IMR-90 (cell line): ENCODE measurements at regions not wholly inside any gene's neighbourhood (a gene's known extent, or its start where the extent isn't known, plus 50 kb on each side); places are given as distances from the start of the nearest gene placed in this dataset.

Experiments used
- ATAC-seq: fragments of 200-7000 bp; cut with Tn5 transposase; 2 replicates; pipeline ENCODE4 v1.9.1; 2020; ENCODE audit warnings: low read depth, mild to moderate bottlenecking, moderate library complexity
- BruUV-seq: library from RNA; stranded (reverse); fragments of 400-500 nt; replicated peaks from 2 replicates; lab custom pipeline; 2021; lab: Mats Ljungman, UMichigan
- CTCF ChIA-PET: fragments of 300-600 bp; formaldehyde crosslinking; extraction: SDS; loops from one replicate; lab custom pipeline; 2021; ENCODE audit warnings: antibody characterized with exemption; lab: Yijun Ruan, JAX
- POLR2A ChIA-PET: fragments of 300-600 bp; sonication (Branson Sonifier 250); formaldehyde crosslinking; loops from one replicate; lab custom pipeline; 2022; ENCODE audit warnings: antibody characterized with exemption; ENCODE audit not compliant: unreplicated experiment; lab: Charles Lee
- DNase-seq: peaks from one replicate; pipeline ENCODE4 v3.0.0; 2013
- H2AFZ ChIP-seq: replicated peaks from 2 replicates; pipeline ENCODE3; 2013; ENCODE audit warnings: low read length, mild to moderate bottlenecking; ENCODE audit not compliant: poor library complexity
- H2AK5ac ChIP-seq: 2 replicates; pipeline ENCODE4 v1.6.1; 2013; ENCODE audit warnings: low read depth, low read length, inconsistent platforms
- H2AK9ac ChIP-seq: replicated peaks from 2 replicates; pipeline ENCODE3; 2013; ENCODE audit warnings: mild to moderate bottlenecking, low read depth, low read length, moderate library complexity; ENCODE audit not compliant: poor library complexity
- H2BK120ac ChIP-seq: 2 replicates; pipeline ENCODE4 v1.6.1; 2013; ENCODE audit warnings: low read depth, low read length, inconsistent platforms
- H2BK15ac ChIP-seq: 3 replicates; pipeline ENCODE4 v1.6.1; 2013; ENCODE audit warnings: low read depth, low read length, inconsistent platforms
- H2BK20ac ChIP-seq: 2 replicates; pipeline ENCODE4 v1.6.1; 2013; ENCODE audit warnings: low read depth, mild to moderate bottlenecking, inconsistent platforms, low read length, moderate library complexity
- H2BK5ac ChIP-seq: 2 replicates; pipeline ENCODE4 v1.6.1; 2013; ENCODE audit warnings: mild to moderate bottlenecking, low read depth, low read length, inconsistent platforms; ENCODE audit not compliant: poor library complexity, severe bottlenecking
- H3K14ac ChIP-seq: replicated peaks from 2 replicates; pipeline ENCODE4 v1.6.1; 2013; ENCODE audit warnings: low read depth, low read length, inconsistent platforms
- H3K18ac ChIP-seq: 2 replicates; pipeline ENCODE4 v1.6.1; 2013; ENCODE audit warnings: low read depth, low read length, control low read depth
- H3K23ac ChIP-seq: 2 replicates; pipeline ENCODE4 v1.6.1; 2013; ENCODE audit warnings: low read depth, low read length, inconsistent platforms
- H3K27ac ChIP-seq: 2 replicates; pipeline ENCODE4 v1.5.1; 2013; ENCODE audit warnings: mild to moderate bottlenecking, control low read depth, low read length; ENCODE audit not compliant: insufficient read depth
- H3K27me3 ChIP-seq: 2 replicates; pipeline ENCODE4 v1.6.1; 2013; ENCODE audit warnings: low read length; ENCODE audit not compliant: control insufficient read depth, insufficient read depth
- H3K36me3 ChIP-seq: 2 replicates; pipeline ENCODE4 v1.6.1; 2013; ENCODE audit warnings: low read length, mixed read lengths; ENCODE audit not compliant: control insufficient read depth, insufficient read depth
- H3K4ac ChIP-seq: 2 replicates; pipeline ENCODE4 v1.6.1; 2013; ENCODE audit warnings: low read depth, low read length, inconsistent platforms
- H3K4me1 ChIP-seq: 2 replicates; pipeline ENCODE4 v1.6.1; 2013; ENCODE audit warnings: low read length, mixed read lengths; ENCODE audit not compliant: control insufficient read depth, insufficient read depth
- H3K4me2 ChIP-seq: 2 replicates; pipeline ENCODE4 v1.6.1; 2013; ENCODE audit warnings: low read depth, mild to moderate bottlenecking, control low read depth, low read length, moderate library complexity
- H3K4me3 ChIP-seq: 2 replicates; pipeline ENCODE4 v1.5.1; 2013; ENCODE audit warnings: low read depth, mild to moderate bottlenecking, control low read depth, low read length, moderate library complexity; ENCODE audit not compliant: insufficient read depth
- H3K56ac ChIP-seq: 2 replicates; pipeline ENCODE4 v1.6.1; 2013; ENCODE audit warnings: low read length, inconsistent platforms; ENCODE audit not compliant: insufficient read depth; ENCODE audit errors: extremely low read depth
- H3K79me1 ChIP-seq, 2 experiments: 2 replicates each; pipeline ENCODE4 v1.6.1; 2013; ENCODE audit warnings: low read length in 2 of 2, inconsistent platforms in 1 of 2, low read depth in 1 of 2
- H3K9ac ChIP-seq: 2 replicates; pipeline ENCODE4 v1.6.1; 2013; ENCODE audit warnings: low read depth, low read length, control low read depth
- H3K9me1 ChIP-seq: 2 replicates; pipeline ENCODE4 v1.6.1; 2013; ENCODE audit warnings: low read length, inconsistent platforms; ENCODE audit not compliant: insufficient read depth
- H3K9me3 ChIP-seq: 2 replicates; pipeline ENCODE4 v1.6.1; 2013; ENCODE audit warnings: low read length; ENCODE audit not compliant: control insufficient read depth, insufficient read depth
- H4K20me1 ChIP-seq: 2 replicates; pipeline ENCODE4 v1.6.1; 2013; ENCODE audit warnings: low read length, inconsistent platforms; ENCODE audit not compliant: insufficient read depth
- H4K5ac ChIP-seq: 2 replicates; pipeline ENCODE4 v1.6.1; 2013; ENCODE audit warnings: mild to moderate bottlenecking, low read depth, low read length, control low read depth
- H4K8ac ChIP-seq, 2 experiments: 2 replicates each; pipeline ENCODE4 v1.6.1; 2013; ENCODE audit warnings: low read depth in 2 of 2, low read length in 2 of 2, control low read depth in 1 of 2, inconsistent platforms in 1 of 2
- H4K91ac ChIP-seq: 2 replicates; pipeline ENCODE4 v1.6.1; 2013; ENCODE audit warnings: low read depth, low read length, inconsistent platforms; ENCODE audit not compliant: insufficient read depth
- CEBPB ChIP-seq: IDR thresholded peaks from 2 replicates; pipeline ENCODE4 v1.6.1; 2012; ENCODE audit warnings: low read depth, low read length, improper control_type of control experiment
- MAZ ChIP-seq: IDR thresholded peaks from 2 replicates; pipeline ENCODE4 v1.6.1; 2012; ENCODE audit warnings: low read depth, mild to moderate bottlenecking, low read length, improper control_type of control experiment, moderate library complexity, borderline replicate concordance
- MXI1 ChIP-seq: IDR thresholded peaks from 2 replicates; pipeline ENCODE4 v1.6.1; 2012; ENCODE audit warnings: low read depth, mild to moderate bottlenecking, low read length, moderate library complexity, borderline replicate concordance
- NFE2L2 ChIP-seq: fragments of 150-350 bp; IDR thresholded peaks from 2 replicates; pipeline ENCODE4 v1.6.1; 2016; ENCODE audit warnings: low read depth, mild to moderate bottlenecking, low read length
- RFX5 ChIP-seq: IDR thresholded peaks from 2 replicates; pipeline ENCODE4 v1.8.0; 2012; ENCODE audit warnings: low read depth, mild to moderate bottlenecking, low read length, moderate library complexity
- WGBS, 2 experiments: methylation state at CpG; one replicate each; pipeline versions ENCODE4 v1.1.5 to v1.1.7; 2013; ENCODE audit warnings: missing lambda C conversion rate in 2 of 2; ENCODE audit not compliant: insufficient read length in 1 of 2; ENCODE audit errors: extremely low coverage in 2 of 2; 5-methylcytosine and 5-hydroxymethylcytosine counted together
- dilution Hi-C: fragments of 300-500 bp; cut with HindIII; formaldehyde crosslinking; loops from one replicate; pipeline ENCODE4 v1.14.3; 2018; ENCODE audit warnings: low sequenced_read_pairs; ENCODE audit not compliant: unreplicated experiment
- in situ Hi-C: fragments of 300-500 bp; cut with MboI; formaldehyde crosslinking; loops from 3 replicates; pipeline ENCODE4 v1.14.3; 2019; ENCODE audit warnings: low sequenced_read_pairs, inconsistent platforms, mixed read lengths
- intact Hi-C: fragments of 100-400 bp; cut with micrococcal nuclease; formaldehyde crosslinking; loops from 2 replicates; pipeline ENCODE4 v1.10.0; 2022

GRCh38 chr16:47939680-47940079, 216.1 kb downstream of the ABCC12 start:
- CTCF ChIA-PET = interaction anchor here (0.6 kb wide), 1 partner anchor 1295 kb away, joined by 3 read pairs; no protein-coding TSS in a partner anchor
- Histone ChIP-seq H3K9ac (no peak overlapping the region), H3K14ac (no peak overlapping the region), H4K5ac (no peak overlapping the region), H2AK9ac (no peak overlapping the region), H2AK5ac (no peak overlapping the region), H3K36me3 (no peaks in the 10 kb centered on the region), H3K4me2 (no peak overlapping the region), H2BK120ac (no peak overlapping the region), H3K4me3 (no peak overlapping the region), H3K4me1 (no peaks in the 10 kb centered on the region), H2BK15ac (no peak overlapping the region), H4K20me1 (no peaks in the 10 kb centered on the region), H3K18ac (no peak overlapping the region), H3K9me3 (no peaks in the 10 kb centered on the region), H3K56ac (no peak overlapping the region), H4K8ac (no peak overlapping the region), H3K79me1 (no peaks in the 10 kb centered on the region), H3K9me1 (no peaks in the 10 kb centered on the region), H3K4ac (no peak overlapping the region), H3K27ac (no peak overlapping the region), H3K27me3 (peaks cover 6% of the 10 kb centered on the region), H2AFZ (peak overlapping the region; percentile 5), H2BK20ac (no peak overlapping the region), H2BK5ac (no peak overlapping the region), H4K91ac (no peak overlapping the region), H3K23ac (no peak overlapping the region)
- intact Hi-C loops (no loop called here), dilution Hi-C loops (no loop called here), in situ Hi-C loops (no loop called here)
- 60% methylated on average over 1 of the region's 4 CpGs; no CpG with 5 or more reads in 1 of the 2 experiments for WGBS, 2 experiments
- DNase-seq (no peak), ATAC-seq (no peak)
- TF ChIP-seq MAZ (no peak), CEBPB (no peak), NFE2L2 (no peak), RFX5 (no peak), MXI1 (no peak)
- BruUV-seq = no TSS peak
- POLR2A ChIA-PET = no interaction called here
